Endothelial cell (in vitro differentiated cells): ENCODE measurements at regions not wholly inside any gene's neighbourhood (a gene's known extent, or its start where the extent isn't known, plus 50 kb on each side); places are given as distances from the start of the nearest gene placed in this dataset.
"Not testable (repeated sequence)": the region's sequence is repeated elsewhere in the genome, so short reads cannot be mapped to it uniquely, and the experiment has no call there.

Experiments
- DNase-seq: peaks from one replicate; pipeline ENCODE4 v3.0.0; 2021; ENCODE audit warnings: low spot score
- H3K27ac Mint-ChIP-seq: one replicate; pipeline ENCODE4 v1.8.0; 2021; ENCODE audit warnings: mixed read lengths, inconsistent platforms; ENCODE audit not compliant: unreplicated experiment
- H3K27me3 Mint-ChIP-seq: one replicate; pipeline ENCODE4 v1.8.0; 2021; ENCODE audit warnings: mild to moderate bottlenecking, moderate library complexity, mixed read lengths, inconsistent platforms; ENCODE audit not compliant: unreplicated experiment
- H3K36me3 Mint-ChIP-seq: one replicate; pipeline ENCODE4 v1.8.0; 2021; ENCODE audit warnings: mild to moderate bottlenecking, low read depth, mixed read lengths, inconsistent platforms; ENCODE audit not compliant: unreplicated experiment
- H3K4me1 Mint-ChIP-seq: one replicate; pipeline ENCODE4 v1.8.0; 2021; ENCODE audit warnings: mild to moderate bottlenecking, mixed read lengths, inconsistent platforms; ENCODE audit not compliant: unreplicated experiment
- H3K4me3 Mint-ChIP-seq: one replicate; pipeline ENCODE4 v1.8.0; 2021; ENCODE audit warnings: mild to moderate bottlenecking, mixed read lengths, inconsistent platforms; ENCODE audit not compliant: unreplicated experiment
- H3K9me3 Mint-ChIP-seq: one replicate; pipeline ENCODE4 v1.8.0; 2021; ENCODE audit warnings: mixed read lengths, inconsistent platforms; ENCODE audit not compliant: unreplicated experiment
- TF ChIP-seq, protein P1 (sequence below): fragments of 200-600 bp; sonication (generic); IDR thresholded peaks from one replicate; pipeline ENCODE4 v1.5.0; 2021; ENCODE audit warnings: antibody characterized with exemption; ENCODE audit not compliant: unreplicated experiment

- no peaks in the 10 kb centered on the region for H3K9me3 Mint-ChIP-seq
- H3K4me3 Mint-ChIP-seq = no peak overlapping the region
- no peak for DNase-seq
- H3K27me3 Mint-ChIP-seq = no peaks in the 10 kb centered on the region
- TF ChIP-seq, protein P1, sequence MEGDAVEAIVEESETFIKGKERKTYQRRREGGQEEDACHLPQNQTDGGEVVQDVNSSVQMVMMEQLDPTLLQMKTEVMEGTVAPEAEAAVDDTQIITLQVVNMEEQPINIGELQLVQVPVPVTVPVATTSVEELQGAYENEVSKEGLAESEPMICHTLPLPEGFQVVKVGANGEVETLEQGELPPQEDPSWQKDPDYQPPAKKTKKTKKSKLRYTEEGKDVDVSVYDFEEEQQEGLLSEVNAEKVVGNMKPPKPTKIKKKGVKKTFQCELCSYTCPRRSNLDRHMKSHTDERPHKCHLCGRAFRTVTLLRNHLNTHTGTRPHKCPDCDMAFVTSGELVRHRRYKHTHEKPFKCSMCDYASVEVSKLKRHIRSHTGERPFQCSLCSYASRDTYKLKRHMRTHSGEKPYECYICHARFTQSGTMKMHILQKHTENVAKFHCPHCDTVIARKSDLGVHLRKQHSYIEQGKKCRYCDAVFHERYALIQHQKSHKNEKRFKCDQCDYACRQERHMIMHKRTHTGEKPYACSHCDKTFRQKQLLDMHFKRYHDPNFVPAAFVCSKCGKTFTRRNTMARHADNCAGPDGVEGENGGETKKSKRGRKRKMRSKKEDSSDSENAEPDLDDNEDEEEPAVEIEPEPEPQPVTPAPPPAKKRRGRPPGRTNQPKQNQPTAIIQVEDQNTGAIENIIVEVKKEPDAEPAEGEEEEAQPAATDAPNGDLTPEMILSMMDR = no peak
- H3K27ac Mint-ChIP-seq = no peak overlapping the region
- H3K4me1 Mint-ChIP-seq = no peaks in the 10 kb centered on the region
- H3K36me3 Mint-ChIP-seq = no peaks in the 10 kb centered on the region
These were observed 87.6 kb upstream of the SEMA3D start for GRCh38 chr7:85274454-85274853.

GRCh38 chr7:85262891-85263290 is 76.0 kb upstream of the SEMA3D start:
- H3K4me3 Mint-ChIP-seq = no peak overlapping the region
- H3K27ac Mint-ChIP-seq = no peak overlapping the region
- H3K9me3 Mint-ChIP-seq = no peaks in the 10 kb centered on the region

DNA sequence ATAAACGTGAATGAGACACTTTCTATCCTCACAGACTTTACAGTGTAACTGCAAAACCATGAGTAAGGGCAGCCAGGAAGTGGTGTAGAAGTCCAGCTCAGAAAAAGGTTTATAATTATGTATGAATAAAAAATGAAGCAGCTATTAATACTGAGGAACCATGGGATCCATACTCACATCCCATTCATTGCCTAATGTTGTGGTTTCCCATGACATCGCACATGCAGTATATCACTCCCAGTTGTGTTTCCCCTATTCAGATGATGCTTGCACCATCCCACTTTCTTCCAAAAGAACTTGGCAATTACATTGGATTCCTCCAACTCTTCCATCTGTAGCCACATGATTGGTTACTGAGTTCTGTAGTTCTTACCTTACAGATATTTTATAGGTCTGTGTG is 74.5 kb upstream of the SEMA3D start:
- Mint-ChIP-seq H3K4me1 (no peaks in the 10 kb centered on the region), H3K27ac (no peak overlapping the region), H3K9me3 (no peaks in the 10 kb centered on the region), H3K27me3 (no peaks in the 10 kb centered on the region), H3K4me3 (no peak overlapping the region), H3K36me3 (no peaks in the 10 kb centered on the region)
- DNase-seq = no peak
- TF ChIP-seq, protein P1 = no peak

More at GRCh38 chr7:85262891-85263290, 76.0 kb upstream of the SEMA3D start:
- TF ChIP-seq, protein P1 = no peak
- H3K36me3 Mint-ChIP-seq = no peaks in the 10 kb centered on the region
- no peaks in the 10 kb centered on the region for H3K27me3 Mint-ChIP-seq
- no peaks in the 10 kb centered on the region for H3K4me1 Mint-ChIP-seq
- DNase-seq = no peak

DNA sequence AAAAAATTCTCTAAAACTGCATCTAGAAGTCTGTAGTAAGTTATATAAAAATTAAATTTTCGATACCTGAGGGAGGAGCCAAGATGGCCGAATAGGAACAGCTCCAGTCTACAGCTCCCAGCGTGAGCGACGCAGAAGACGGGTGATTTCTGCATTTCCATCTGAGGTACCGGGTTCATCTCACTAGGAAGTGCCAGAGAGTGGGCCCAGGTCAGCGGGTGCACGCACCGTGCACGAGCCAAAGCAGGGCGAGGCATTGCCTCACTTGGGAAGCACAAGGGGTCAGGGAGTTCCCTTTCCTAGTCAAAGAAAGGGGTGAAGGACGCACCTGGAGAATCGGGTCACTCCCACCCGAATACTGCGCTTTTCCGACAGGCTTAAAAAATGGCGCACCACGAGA is 62.9 kb upstream of the SEMA3D start:
- H3K4me3 Mint-ChIP-seq, H3K27me3 Mint-ChIP-seq, H3K36me3 Mint-ChIP-seq, H3K27ac Mint-ChIP-seq, DNase-seq, H3K4me1 Mint-ChIP-seq, H3K9me3 Mint-ChIP-seq: not testable (repeated sequence)

DNA sequence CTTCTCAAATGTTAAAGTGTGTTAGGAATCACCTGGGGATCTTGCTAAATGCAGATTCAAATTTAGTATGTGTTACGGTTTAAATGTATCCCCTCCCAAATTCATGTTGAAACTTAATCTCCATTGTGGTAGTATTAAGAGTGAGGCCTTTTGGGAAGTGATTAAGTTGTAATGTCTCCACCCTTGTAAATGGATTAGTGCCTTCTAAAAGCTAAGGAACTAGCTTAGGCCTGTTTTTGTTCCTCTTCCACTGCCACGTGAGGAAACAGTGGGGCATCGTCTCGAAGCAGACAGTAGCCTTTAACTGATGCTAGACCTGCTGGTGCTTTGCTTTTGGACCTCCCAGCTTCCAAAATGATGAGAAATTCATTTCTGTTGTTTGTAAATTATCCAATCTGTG is 52.3 kb upstream of the SEMA3D start:
- Mint-ChIP-seq H3K36me3 (no peaks in the 10 kb centered on the region), H3K27ac (no peak overlapping the region), H3K27me3 (no peaks in the 10 kb centered on the region), H3K4me3 (no peak overlapping the region), H3K9me3 (no peaks in the 10 kb centered on the region), H3K4me1 (peaks cover 2% of the 10 kb centered on the region)
- no peak for DNase-seq
- TF ChIP-seq, protein P1 = no peak

DNA sequence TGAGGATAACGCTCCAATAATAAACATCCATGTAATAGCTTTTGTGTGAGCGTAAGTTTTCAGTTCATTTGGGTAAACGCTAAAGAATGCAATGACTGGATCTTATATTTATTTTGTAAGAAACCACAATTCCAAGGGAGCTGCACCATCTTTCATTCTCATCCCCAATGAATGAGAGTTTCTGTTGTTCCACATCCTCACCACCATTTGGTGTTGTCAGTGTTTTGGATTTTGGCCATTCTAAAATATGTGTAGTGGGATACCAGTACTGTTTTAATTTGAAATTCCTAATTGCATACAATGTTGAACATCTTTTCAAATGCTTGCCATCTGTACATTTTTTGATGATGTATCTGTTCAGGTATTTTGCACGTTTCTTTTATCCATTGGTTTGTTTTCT is 50.9 kb upstream of the SEMA3D start:
- Mint-ChIP-seq H3K4me3 (no peak overlapping the region), H3K36me3 (no peaks in the 10 kb centered on the region), H3K27me3 (no peaks in the 10 kb centered on the region), H3K27ac (no peak overlapping the region), H3K4me1 (peaks cover 4% of the 10 kb centered on the region), H3K9me3 (no peaks in the 10 kb centered on the region)
- TF ChIP-seq, protein P1 = no peak
- DNase-seq = no peak
